HG02798 (cell line): ENCODE measurements at regions not wholly inside any gene's neighbourhood (a gene's known extent, or its start where the extent isn't known, plus 50 kb on each side); places are given as distances from the start of the nearest gene placed in this dataset.

ENCODE experiments used
- ATAC-seq: cut with Tn5 transposase; IDR thresholded peaks from one replicate; pipeline ENCODE4 v1.9.1; 2021; ENCODE audit warnings: mild to moderate bottlenecking; ENCODE audit not compliant: unreplicated experiment, poor library complexity

- ATAC-seq, result no peak
Observed at GRCh38 chr9:90948156-90948555, 146.5 kb downstream of the SYK start.

- ATAC-seq, result no peak
Observed at GRCh38 chr9:90950600-90950999, 149.0 kb downstream of the SYK start.

- ATAC-seq, result no peak
Observed at GRCh38 chr9:90953200-90953599, 151.6 kb downstream of the SYK start.

GRCh38 chr9:90953805-90954204 lies 152.2 kb downstream of the SYK start:
- ATAC-seq, result no peak

GRCh38 chr9:90956026-90956810 lies 154.6 kb downstream of the SYK start:
- ATAC-seq, result no peak

- no peak for ATAC-seq
Observed at GRCh38 chr9:90958328-90958727, 156.7 kb downstream of the SYK start.

- no peak for ATAC-seq
Observed at GRCh38 chr9:90960941-90961340, 159.3 kb downstream of the SYK start.

- ATAC-seq, result no peak
Observed at GRCh38 chr9:90961375-90961774, 159.8 kb downstream of the SYK start.

- peak; percentile 41 for ATAC-seq
Observed at GRCh38 chr9:90964101-90965020, 162.7 kb downstream of the SYK start.

GRCh38 chr9:90965226-90966030 lies 163.8 kb downstream of the SYK start:
- ATAC-seq, result no peak

GRCh38 chr9:90966031-90966290 lies 164.3 kb downstream of the SYK start:
- no peak for ATAC-seq

GRCh38 chr9:90966480-90967144 lies 165.0 kb downstream of the SYK start:
- ATAC-seq, result no peak

- no peak for ATAC-seq
Observed at GRCh38 chr9:90967145-90967538, 165.5 kb downstream of the SYK start.

GRCh38 chr9:90969021-90969675 lies 167.5 kb downstream of the SYK start:
- ATAC-seq, result no peak

- no peak for ATAC-seq
Observed at GRCh38 chr9:90970608-90971007, 169.0 kb downstream of the SYK start.

- ATAC-seq, result peak; percentile 68
Observed at GRCh38 chr9:90972057-90972456, 170.4 kb downstream of the SYK start.

GRCh38 chr9:90974016-90974415 lies 172.4 kb downstream of the SYK start:
- no peak for ATAC-seq

GRCh38 chr9:90974643-90975245 lies 173.1 kb downstream of the SYK start:
- ATAC-seq, result no peak

- no peak for ATAC-seq
Observed at GRCh38 chr9:90975781-90976538, 174.3 kb downstream of the SYK start.
